ENCODE measurements at regions not wholly inside any gene's neighbourhood (a gene's known extent, or its start where the extent isn't known, plus 50 kb on each side); places are given as distances from the start of the nearest gene placed in this dataset.

GRCh38 chr11:87602776-87603175 lies 565.0 kb downstream of the TMEM135 start (continued):
- TF ChIP-seq ZNF462 (CRISPR knock-in tag; IDR thresholded peaks at IDR 0.05) (no peak), ETS1 (IDR thresholded peaks at IDR 0.05) (no peak), CTCF (conservative IDR thresholded peaks at IDR 0.05; ENCODE audit: low read depth in 2 of 2) (no peak), ZNF331 (CRISPR knock-in tag; IDR thresholded peaks at IDR 0.05; ENCODE audit: low read depth) (no peak), EZH2phosphoT487 (IDR thresholded peaks at IDR 0.05; ENCODE audit: unreplicated experiment) (no peak), POLR2AphosphoS5 (IDR thresholded peaks at IDR 0.05; ENCODE audit: low read depth) (no peak), CREB1 (CRISPR knock-in tag; IDR thresholded peaks at IDR 0.05; ENCODE audit: low read depth) (no peak)

- Histone ChIP-seq H3K4me1 (ENCODE audit: insufficient read depth) (no peaks in the 10 kb centered on the region), H3K79me2 (replicated peaks; ENCODE audit: insufficient read depth) (no peaks in the 10 kb centered on the region), H3K9me2 (ENCODE audit: insufficient read depth) (peaks cover 5% of the 10 kb centered on the region), H3F3A (replicated peaks; ENCODE audit: low read depth) (no peaks in the 10 kb centered on the region), H3K36me3 (ENCODE audit: insufficient read depth) (no peaks in the 10 kb centered on the region), H3K4me3 (no peak overlapping the region), H3K27ac (ENCODE audit: low read depth) (no peak overlapping the region), H4K20me1 (replicated peaks; ENCODE audit: insufficient read depth) (no peaks in the 10 kb centered on the region), H3K4me2 (no peak overlapping the region), H3K27me3 (ENCODE audit: insufficient read depth) (no peaks in the 10 kb centered on the region), H2AFZ (no peak overlapping the region)
- ATAC-seq (no peak), DNase-seq (ENCODE audit: low spot score) (no peak)
- H3K27ac Mint-ChIP-seq, result no peak overlapping the region
- no peaks in the 10 kb centered on the region for H3K9me3 Mint-ChIP-seq
- no peaks in the 10 kb centered on the region for H3K4me1 Mint-ChIP-seq
- H3K4me3 Mint-ChIP-seq, result no peak overlapping the region
- H3K27me3 Mint-ChIP-seq (ENCODE audit: insufficient read depth, low read depth, poor library complexity), result peaks cover 2% of the 10 kb centered on the region
- no peaks in the 10 kb centered on the region for H3K36me3 Mint-ChIP-seq (ENCODE audit: low read depth)
- TF ChIP-seq ZNF331 (CRISPR knock-in tag; IDR thresholded peaks at IDR 0.05; ENCODE audit: low read depth) (no peak), JUNB (IDR thresholded peaks at IDR 0.05; ENCODE audit: unreplicated experiment) (no peak), EZH2phosphoT487 (IDR thresholded peaks at IDR 0.05; ENCODE audit: unreplicated experiment) (no peak), EZH2 (IDR thresholded peaks at IDR 0.05; ENCODE audit: low read depth, unreplicated experiment) (no peak), ETS1 (IDR thresholded peaks at IDR 0.05) (no peak), NANOG (IDR thresholded peaks at IDR 0.05; ENCODE audit: borderline replicate concordance) (no peak)
These were observed 563.2 kb downstream of the TMEM135 start for GRCh38 chr11:87600938-87601337.

All from GM23338 (cell line).